Transverse colon (tissue), 4 donors: ENCODE measurements at regions not wholly inside any gene's neighbourhood (a gene's known extent, or its start where the extent isn't known, plus 50 kb on each side); places are given as distances from the start of the nearest gene placed in this dataset.
"Not testable (repeated sequence)": the region's sequence is repeated elsewhere in the genome, so short reads cannot be mapped to it uniquely, and the experiment has no call there.

ENCODE experiments used
- DNase-seq: peaks from one replicate; pipeline ENCODE4 v3.0.0-alpha.2; 2019
- H3K27ac ChIP-seq, 4 donors: fragments of 200-600 bp; sonication (generic); 2 replicates each; pipeline ENCODE4 v1.5.1; 2016 to 2018; ENCODE audit warnings: inconsistent platforms in 4 of 4
- H3K27me3 ChIP-seq: fragments of 200-600 bp; sonication (generic); 2 replicates; pipeline ENCODE4 v1.5.1; 2017; ENCODE audit warnings: inconsistent platforms
- H3K36me3 ChIP-seq, 4 donors: fragments of 200-600 bp; sonication (generic); 2 replicates each; pipeline ENCODE4 v1.5.1; 2017 to 2019; ENCODE audit warnings: inconsistent platforms in 4 of 4
- H3K4me1 ChIP-seq, 4 donors: fragments of 200-600 bp; sonication (generic); 2 replicates each; pipeline ENCODE4 v1.5.1; 2017 to 2020; ENCODE audit warnings: inconsistent platforms in 4 of 4
- H3K4me3 ChIP-seq, 4 donors: fragments of 200-600 bp; sonication (generic); 1 replicate in 1 of 4; 2 replicates in 3 of 4; pipeline versions ENCODE4 v1.5.1 to v1.6.1; 2017 to 2019; ENCODE audit warnings: inconsistent platforms in 4 of 4
- H3K9me3 ChIP-seq, 2 donors: fragments of 200-600 bp; sonication (generic); 2 replicates each; pipeline ENCODE4 v1.5.1; 2017 to 2019; ENCODE audit warnings: inconsistent platforms in 2 of 2
- EP300 ChIP-seq: sonication (generic); formaldehyde crosslinking; IDR thresholded peaks from one replicate; pipeline ENCODE4 v1.6.1; 2017; ENCODE audit warnings: antibody characterized with exemption, low read depth
- POLR2A ChIP-seq: fragments of 450-650 bp; IDR thresholded peaks from one replicate; pipeline ENCODE4 v1.6.1; 2016; ENCODE audit warnings: antibody characterized with exemption, mild to moderate bottlenecking, moderate library complexity
- POLR2AphosphoS5 ChIP-seq, 3 donors: sonication (generic); formaldehyde crosslinking; IDR thresholded peaks; one replicate each; pipeline ENCODE4 v1.6.1; 2016; ENCODE audit warnings: antibody characterized with exemption in 3 of 3
- WGBS, 2 donors: methylation state at CpG; one replicate each; pipeline ENCODE4 v1.1.5; 2018; ENCODE audit warnings: low coverage in 1 of 2; 5-methylcytosine and 5-hydroxymethylcytosine counted together
- in situ Hi-C, 4 donors: fragments of 200-750 bp; cut with MboI; loops; one replicate each; pipeline versions ENCODE4 v1.15.0 to v1.15.1; 2017; ENCODE audit warnings: low sequenced_read_pairs in 3 of 4, low pct_ligation_motif_present in 1 of 4, low pct_unique_long_range_greater_than_20kb in 1 of 4
- intact Hi-C: fragments of 100-400 bp; cut with DNase I; formaldehyde crosslinking; loops from one replicate; pipeline ENCODE4 v1.15.1; 2023; ENCODE audit warnings: low total_unique reads
- small RNA-seq, 4 donors: library from RNA; depleted of rRNA; stranded (forward); fragments of <200 nt; gene quantifications; one replicate each; pipeline ENCODE3, GENCODE V24; 2016
- TF ChIP-seq, protein P1 (sequence below), 5 experiments: fragments of 200-600 bp in 3 of 5; fragments of 450-650 bp in 2 of 5; sonication (generic) in 3 of 5; IDR thresholded peaks; 1 replicate in 2 of 5; 2 replicates in 3 of 5; pipeline ENCODE4 v1.5.1; 2016 to 2017; ENCODE audit warnings: antibody characterized with exemption in 5 of 5, inconsistent platforms in 3 of 5, mild to moderate bottlenecking in 2 of 5, moderate library complexity in 1 of 5

DNA sequence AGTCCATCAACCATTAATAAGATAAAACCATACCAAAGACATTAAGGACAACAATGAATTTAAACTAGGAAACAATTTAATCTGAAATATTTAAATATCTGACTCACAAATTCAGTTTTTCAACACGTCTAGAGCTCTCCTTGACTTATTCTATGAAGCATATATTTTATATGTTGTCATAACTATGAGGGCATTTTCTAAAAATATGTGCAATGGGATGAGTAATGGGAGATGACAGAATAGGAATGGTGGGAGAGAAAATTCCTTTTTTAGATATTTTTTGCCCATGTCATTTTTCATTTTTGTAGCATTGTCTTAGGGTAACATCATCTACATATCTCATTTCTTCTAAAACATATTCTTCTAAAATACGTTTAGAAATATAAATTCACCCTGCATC lies 79.2 kb upstream of the CDH2 start:
- in situ Hi-C loops (no loop called here), intact Hi-C loops (no loop called here)
- Histone ChIP-seq H3K27me3 (no peaks in the 10 kb centered on the region), H3K36me3 (no peaks in the 10 kb centered on the region), H3K4me1 (no peaks in the 10 kb centered on the region), H3K27ac (no peak overlapping the region), H3K9me3 (no peaks in the 10 kb centered on the region), H3K4me3 (no peak overlapping the region)
- no peak for TF ChIP-seq POLR2AphosphoS5 (IDR thresholded peaks at IDR 0.05)
- TF ChIP-seq POLR2A = no peak
- no peak for TF ChIP-seq EP300
- TF ChIP-seq, protein P1, sequence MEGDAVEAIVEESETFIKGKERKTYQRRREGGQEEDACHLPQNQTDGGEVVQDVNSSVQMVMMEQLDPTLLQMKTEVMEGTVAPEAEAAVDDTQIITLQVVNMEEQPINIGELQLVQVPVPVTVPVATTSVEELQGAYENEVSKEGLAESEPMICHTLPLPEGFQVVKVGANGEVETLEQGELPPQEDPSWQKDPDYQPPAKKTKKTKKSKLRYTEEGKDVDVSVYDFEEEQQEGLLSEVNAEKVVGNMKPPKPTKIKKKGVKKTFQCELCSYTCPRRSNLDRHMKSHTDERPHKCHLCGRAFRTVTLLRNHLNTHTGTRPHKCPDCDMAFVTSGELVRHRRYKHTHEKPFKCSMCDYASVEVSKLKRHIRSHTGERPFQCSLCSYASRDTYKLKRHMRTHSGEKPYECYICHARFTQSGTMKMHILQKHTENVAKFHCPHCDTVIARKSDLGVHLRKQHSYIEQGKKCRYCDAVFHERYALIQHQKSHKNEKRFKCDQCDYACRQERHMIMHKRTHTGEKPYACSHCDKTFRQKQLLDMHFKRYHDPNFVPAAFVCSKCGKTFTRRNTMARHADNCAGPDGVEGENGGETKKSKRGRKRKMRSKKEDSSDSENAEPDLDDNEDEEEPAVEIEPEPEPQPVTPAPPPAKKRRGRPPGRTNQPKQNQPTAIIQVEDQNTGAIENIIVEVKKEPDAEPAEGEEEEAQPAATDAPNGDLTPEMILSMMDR (IDR thresholded peaks at IDR 0.05) = no peak
- DNase-seq = no peak
- WGBS, 2 donors = 51 to 56% methylated on average over 2 of the region's 2 CpGs

DNA sequence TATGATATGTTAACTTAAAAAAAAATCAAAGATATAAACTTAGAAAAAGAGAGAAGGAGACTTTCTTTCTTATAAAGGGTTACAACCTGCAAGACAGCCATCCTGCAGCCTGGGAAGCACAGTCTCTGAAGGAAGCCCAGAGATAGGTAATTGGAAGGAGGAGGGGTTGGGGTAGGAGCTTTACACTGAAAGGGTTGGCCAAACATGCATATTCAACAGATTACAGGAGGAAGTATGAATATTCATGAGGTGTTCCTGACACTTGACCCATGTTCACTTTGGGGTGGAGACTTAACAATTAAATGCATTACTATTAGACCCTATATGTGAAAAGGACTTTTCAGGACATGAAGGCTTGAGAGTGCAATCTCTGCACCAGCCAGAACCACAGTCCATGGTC lies 71.7 kb upstream of the CDH2 start:
- Histone ChIP-seq H3K27ac (no peak overlapping the region), H3K9me3 (no peaks in the 10 kb centered on the region), H3K4me1 (no peaks in the 10 kb centered on the region), H3K27me3 (no peaks in the 10 kb centered on the region), H3K4me3 (no peak overlapping the region), H3K36me3 (no peaks in the 10 kb centered on the region)
- in situ Hi-C loops = loop anchor here in 2 of 4 donors (25.0 kb wide), 1 partner anchor 89 kb away; no protein-coding TSS in a partner anchor
- DNase-seq = no peak
- intact Hi-C loops = no loop called here
- TF ChIP-seq POLR2AphosphoS5 (IDR thresholded peaks at IDR 0.05) (no peak), POLR2A (no peak), EP300 (no peak)
- TF ChIP-seq, protein P1 (IDR thresholded peaks at IDR 0.05) = no peak

DNA sequence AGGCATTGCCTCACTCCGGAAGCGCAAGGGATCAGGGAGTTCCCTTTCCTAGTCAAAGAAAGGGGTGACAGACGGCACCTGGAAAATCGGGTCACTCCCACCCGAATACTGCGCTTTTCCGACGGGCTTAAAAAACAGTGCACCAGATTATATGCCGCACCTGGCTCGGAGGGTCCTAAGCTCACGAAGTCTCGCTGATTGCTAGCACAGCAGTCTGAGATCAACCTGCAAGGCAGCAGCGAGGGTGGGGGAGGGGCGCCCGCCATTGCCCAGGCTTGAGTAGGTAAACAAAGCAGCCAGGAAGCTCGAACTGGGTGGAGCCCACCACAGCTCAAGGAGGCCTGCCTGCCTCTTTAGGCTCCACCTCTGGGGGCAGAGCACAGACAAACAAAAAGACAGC lies 63.7 kb upstream of the CDH2 start:
- H3K36me3 ChIP-seq = not testable (repeated sequence)

DNA sequence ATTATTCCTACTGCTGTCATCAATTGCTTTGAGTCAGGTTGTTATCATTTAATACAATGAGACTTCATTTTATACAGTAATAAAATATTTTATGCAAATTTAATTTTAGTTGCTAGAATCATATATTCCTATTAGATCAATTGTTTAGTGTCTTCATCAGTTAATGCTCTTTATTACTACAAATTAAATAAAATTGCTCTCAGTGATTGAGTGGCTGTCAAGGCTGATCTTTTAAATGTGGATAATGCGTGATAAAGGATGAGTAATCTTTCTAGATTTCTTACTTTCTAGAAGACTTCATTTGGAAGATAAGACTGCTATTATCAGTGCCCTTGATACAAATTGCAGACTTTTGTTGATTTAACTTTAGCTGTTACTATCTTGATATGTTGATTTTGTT lies 59.6 kb upstream of the CDH2 start:
- Histone ChIP-seq H3K36me3 (no peaks in the 10 kb centered on the region), H3K9me3 (no peaks in the 10 kb centered on the region), H3K4me3 (no peak overlapping the region), H3K4me1 (no peaks in the 10 kb centered on the region), H3K27ac (no peak overlapping the region), H3K27me3 (no peaks in the 10 kb centered on the region)
- in situ Hi-C loops = loop anchor here in 2 of 4 donors (25.0 kb wide), 1 partner anchor 101 kb away; no protein-coding TSS in a partner anchor
- TF ChIP-seq, protein P1 (IDR thresholded peaks at IDR 0.05) = no peak
- DNase-seq = no peak
- 78 to 88% methylated on average over 1 of the region's 1 CpG for WGBS, 2 donors
- intact Hi-C loops = no loop called here

More for the DNA sequence above, 63.7 kb upstream of the CDH2 start:
- H3K4me3 ChIP-seq, DNase-seq, H3K27me3 ChIP-seq, H3K27ac ChIP-seq, H3K9me3 ChIP-seq, H3K4me1 ChIP-seq, intact Hi-C loops: not testable (repeated sequence)
- in situ Hi-C loops = loop anchor here in 2 of 4 donors (25.0 kb wide), 1 partner anchor 97 kb away; no protein-coding TSS in a partner anchor
- WGBS, 2 donors = 89% methylated on average over 16 of the region's 16 CpGs; no CpG with 5 or more reads in 1 of the 2 donors

Small RNAs in the stretch of these regions (small RNA-seq; reads per million reads assigned to genes)
- gene AC023932.1 (0 reads per million in 4 donors), gene AC105245.1 (0 reads per million in 4 donors), gene RNU6-408P (0 reads per million in 4 donors)
